ENCODE measurements at regions not wholly inside any gene's neighbourhood (a gene's known extent, or its start where the extent isn't known, plus 50 kb on each side); places are given as distances from the start of the nearest gene placed in this dataset.

- DNase-seq (ENCODE audit: low read depth, low spot score), result no peak
These were observed 440.0 kb downstream of the KCTD12 start for GRCh38 chr13:76446191-76446590.

DNA sequence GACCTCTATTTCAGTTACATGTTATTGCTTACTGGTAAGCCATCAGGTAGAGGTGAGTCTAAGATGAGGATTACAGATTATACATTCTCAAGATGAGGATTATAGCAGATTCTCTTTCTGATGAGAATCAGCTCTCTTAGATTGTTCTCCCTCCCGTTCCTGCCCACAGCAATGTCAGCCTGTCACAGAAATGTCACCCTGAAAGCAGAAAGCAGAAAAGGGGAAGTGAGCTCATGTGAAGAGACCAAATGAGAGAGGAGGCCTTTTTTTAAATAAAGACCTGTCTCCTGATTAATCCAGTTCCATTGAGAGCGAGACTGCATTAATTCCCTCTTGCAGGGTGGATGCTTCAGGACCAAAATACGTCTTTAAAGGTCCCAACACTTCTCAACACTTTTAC lies 445.6 kb downstream of the KCTD12 start:
- DNase-seq (ENCODE audit: low read depth, low spot score), result no peak

GRCh38 chr13:76439546-76439945 lies 446.7 kb downstream of the KCTD12 start:
- DNase-seq (ENCODE audit: low read depth, low spot score), result no peak

DNA sequence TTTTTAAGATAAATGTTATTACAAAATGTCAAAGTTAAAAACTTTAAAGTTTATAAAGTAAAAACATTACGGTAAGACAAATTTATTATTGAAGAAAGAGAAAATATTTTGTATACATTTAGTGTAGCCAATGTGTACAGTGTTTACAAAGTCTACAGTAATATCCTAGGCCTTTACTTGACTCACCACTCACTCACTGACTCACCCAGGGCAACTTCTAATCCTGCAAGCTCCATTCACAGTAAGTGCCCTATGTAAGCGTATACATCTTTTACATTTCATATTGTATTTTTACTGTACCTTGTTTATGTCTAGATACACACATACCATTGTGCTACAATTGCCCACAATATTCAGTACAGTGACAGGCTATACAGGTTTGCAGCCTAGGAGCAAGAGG lies 448.2 kb downstream of the KCTD12 start:
- DNase-seq (ENCODE audit: low read depth, low spot score), result no peak

GRCh38 chr13:76425935-76426334 lies 460.3 kb downstream of the KCTD12 start:
- no peak for DNase-seq (ENCODE audit: low read depth, low spot score)

- DNase-seq (ENCODE audit: low read depth, low spot score), result no peak
These were observed 465.2 kb downstream of the KCTD12 start for GRCh38 chr13:76421011-76421410.

GRCh38 chr13:76418404-76418803 lies 467.8 kb downstream of the KCTD12 start:
- no peak for DNase-seq (ENCODE audit: low read depth, low spot score)

GRCh38 chr13:76414320-76414719 lies 471.9 kb downstream of the KCTD12 start:
- no peak for DNase-seq (ENCODE audit: low read depth, low spot score)

DNA sequence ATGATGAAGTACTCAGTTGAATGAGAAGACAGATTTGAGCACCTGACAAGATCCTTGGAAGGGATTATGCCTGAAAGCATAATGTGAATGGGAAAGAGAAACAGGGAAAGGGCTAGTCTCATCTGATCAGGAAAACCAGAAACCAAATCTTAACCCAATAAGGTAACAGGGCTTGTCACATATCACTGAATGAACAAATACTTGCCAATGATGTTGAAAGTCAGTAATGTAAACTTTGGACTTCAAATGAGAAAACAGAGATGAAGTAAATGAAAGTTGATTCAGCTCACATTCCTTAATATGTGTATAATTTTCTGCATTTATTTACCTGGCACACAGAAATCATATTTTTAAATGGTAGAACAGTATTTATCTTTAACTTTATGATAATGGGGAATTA lies 480.0 kb downstream of the KCTD12 start:
- DNase-seq (ENCODE audit: low read depth, low spot score), result no peak

DNA sequence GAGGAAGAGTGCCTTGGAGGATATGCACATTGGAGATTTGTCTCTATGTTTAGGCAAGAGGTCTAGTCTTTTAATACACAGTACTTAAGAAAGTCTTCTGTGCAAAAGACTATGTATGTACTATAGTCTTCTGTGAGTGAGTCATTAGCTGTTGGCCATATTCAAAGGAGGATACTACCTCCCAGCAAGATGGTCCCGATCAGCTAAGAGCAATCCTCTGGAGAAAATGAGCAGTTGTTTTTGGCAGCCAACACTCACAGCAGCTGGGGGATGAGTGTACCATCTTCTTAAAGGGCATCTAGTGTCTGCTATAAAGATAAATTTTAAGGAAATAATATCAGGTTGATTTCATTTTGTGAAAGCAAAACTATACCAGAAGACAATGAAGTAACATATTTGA lies 487.8 kb downstream of the KCTD12 start:
- peak; percentile 68 for DNase-seq (ENCODE audit: low read depth, low spot score)

DNA sequence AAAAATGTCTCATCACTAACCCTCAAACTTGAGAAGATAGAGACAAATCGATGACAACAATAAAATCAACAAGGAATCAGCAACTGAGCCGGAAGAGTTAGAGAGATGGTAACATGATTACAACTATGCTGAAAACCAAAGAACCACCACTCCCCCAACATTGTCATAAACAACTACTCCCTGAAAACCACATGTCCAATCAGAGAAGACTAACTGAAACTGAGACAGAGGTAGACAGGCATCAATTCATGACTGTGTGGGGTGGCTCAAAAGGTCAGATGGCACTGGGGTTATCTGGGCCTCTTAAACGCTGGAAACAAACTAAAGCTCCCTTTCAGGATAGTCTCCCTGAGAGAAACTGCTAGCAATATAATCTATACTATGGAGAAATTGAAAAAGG lies 488.8 kb downstream of the KCTD12 start:
- DNase-seq (ENCODE audit: low read depth, low spot score), result no peak

DNA sequence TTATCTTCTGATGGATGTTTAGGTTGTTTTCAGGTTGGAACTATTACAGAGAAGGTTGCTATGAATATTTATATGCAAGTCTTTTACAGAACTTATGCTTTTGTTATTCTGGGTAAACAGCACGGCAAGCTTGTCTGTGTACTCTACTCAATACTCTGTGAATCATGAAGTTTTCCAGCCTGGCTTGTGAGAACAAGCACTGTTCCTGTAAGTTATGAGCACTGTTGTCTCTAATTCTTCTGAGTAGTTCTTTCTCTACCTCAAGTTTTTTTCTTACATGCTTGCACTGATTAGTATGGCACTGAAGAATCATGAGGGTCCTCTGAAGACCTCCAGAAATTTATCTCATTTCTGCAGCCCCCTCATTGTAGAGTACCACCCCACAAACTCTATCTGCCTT lies 496.9 kb downstream of the KCTD12 start:
- no peak for DNase-seq (ENCODE audit: low read depth, low spot score)

- no peak for DNase-seq (ENCODE audit: low read depth, low spot score)
These were observed 498.6 kb downstream of the KCTD12 start for GRCh38 chr13:76387566-76387965.

DNA sequence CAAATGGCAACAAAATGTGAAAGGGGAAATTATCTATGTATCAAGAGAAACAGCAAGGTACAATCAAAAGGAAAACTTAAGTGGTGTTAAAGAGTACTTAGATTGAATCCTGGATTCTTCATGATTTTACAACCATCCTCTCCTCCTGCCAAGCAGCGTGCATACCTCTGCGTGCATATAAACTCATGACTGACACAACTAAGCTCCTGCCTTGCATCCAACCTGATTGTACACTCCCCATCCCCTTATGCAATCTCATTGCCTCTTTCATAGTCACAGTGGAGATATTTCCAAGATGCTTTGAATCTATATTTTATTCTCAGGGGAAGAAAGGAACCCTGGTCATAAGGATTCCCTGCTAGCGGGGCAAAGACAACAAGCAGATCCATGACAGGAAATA lies 499.9 kb downstream of the KCTD12 start:
- no peak for DNase-seq (ENCODE audit: low read depth, low spot score)

DNA sequence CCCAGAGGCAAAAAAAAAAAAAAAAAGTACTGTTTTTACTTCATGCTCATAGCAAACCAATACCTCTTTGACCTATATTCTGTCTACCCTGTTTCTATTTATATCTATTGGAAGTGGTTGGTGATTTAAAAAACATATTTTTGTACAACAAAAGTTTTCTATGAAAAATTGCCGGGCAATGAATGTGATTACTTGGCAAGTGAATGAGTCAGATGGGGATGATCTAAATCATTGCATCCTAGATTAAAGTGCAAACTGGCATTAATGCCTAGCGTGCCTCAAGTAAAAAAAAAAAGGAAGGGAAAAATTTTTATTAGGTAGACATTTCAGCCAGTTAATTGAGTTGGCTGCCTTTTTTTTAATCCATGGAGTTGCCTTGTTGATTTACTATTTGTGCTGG lies 500.6 kb downstream of the KCTD12 start:
- DNase-seq (ENCODE audit: low read depth, low spot score), result no peak

GRCh38 chr13:76383676-76384461 lies 502.3 kb downstream of the KCTD12 start:
- DNase-seq (ENCODE audit: low read depth, low spot score), result peak; percentile 84

GRCh38 chr13:76380446-76381065 lies 505.6 kb downstream of the KCTD12 start:
- no peak for DNase-seq (ENCODE audit: low read depth, low spot score)

GRCh38 chr13:76379341-76380105 lies 506.7 kb downstream of the KCTD12 start:
- no peak for DNase-seq (ENCODE audit: low read depth, low spot score)

GRCh38 chr13:76378767-76379166 lies 507.4 kb downstream of the KCTD12 start:
- DNase-seq (ENCODE audit: low read depth, low spot score), result no peak

DNA sequence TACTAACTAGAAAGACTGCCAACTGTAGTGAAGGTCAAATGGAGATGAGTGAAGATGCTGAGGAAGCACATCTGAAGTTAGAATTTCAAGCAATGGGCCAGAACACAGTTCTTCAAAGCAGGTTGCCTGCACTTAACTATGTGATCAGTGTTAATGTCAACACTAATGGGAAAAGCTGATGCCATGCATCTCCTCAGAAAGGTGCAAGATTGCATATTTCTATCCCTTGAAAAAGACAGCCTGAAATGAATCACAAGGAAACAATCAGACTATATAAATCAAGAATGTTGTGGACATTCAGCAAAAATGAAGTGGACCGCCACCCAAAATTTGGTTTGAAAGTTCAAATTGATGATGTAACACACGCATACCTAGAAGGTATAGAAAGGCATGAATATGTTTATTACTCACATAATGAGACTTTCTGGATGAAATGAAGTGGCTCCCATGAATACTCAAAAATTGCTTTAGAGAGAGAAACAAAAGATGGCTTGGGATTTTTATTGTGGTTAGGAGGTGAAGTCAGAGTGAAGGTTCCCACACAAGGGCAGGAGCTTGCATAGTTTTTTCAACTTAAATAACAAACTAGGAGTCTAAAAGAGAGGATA lies 522.4 kb downstream of the KCTD12 start:
- no peak for DNase-seq (ENCODE audit: low read depth, low spot score)

DNA sequence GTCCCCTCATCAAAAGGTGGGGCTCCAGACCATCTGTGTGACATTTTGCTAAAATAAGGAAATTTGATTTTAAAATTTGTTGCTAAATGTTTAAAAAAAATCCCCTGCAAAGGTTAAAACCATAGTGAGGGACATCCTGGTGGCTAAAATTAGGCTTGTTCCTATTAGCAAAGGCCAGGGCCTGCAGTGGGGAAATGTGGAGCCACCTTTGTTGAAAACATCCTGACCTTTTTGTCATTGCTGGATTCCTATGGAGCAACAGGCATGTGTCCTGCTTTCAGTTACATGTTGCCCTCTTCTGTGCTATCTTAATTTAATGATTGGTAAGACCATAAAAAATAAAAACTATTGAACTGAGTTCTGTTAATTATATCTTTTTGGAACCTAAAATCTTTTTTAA lies 524.3 kb downstream of the KCTD12 start:
- DNase-seq (ENCODE audit: low read depth, low spot score), result no peak

DNA sequence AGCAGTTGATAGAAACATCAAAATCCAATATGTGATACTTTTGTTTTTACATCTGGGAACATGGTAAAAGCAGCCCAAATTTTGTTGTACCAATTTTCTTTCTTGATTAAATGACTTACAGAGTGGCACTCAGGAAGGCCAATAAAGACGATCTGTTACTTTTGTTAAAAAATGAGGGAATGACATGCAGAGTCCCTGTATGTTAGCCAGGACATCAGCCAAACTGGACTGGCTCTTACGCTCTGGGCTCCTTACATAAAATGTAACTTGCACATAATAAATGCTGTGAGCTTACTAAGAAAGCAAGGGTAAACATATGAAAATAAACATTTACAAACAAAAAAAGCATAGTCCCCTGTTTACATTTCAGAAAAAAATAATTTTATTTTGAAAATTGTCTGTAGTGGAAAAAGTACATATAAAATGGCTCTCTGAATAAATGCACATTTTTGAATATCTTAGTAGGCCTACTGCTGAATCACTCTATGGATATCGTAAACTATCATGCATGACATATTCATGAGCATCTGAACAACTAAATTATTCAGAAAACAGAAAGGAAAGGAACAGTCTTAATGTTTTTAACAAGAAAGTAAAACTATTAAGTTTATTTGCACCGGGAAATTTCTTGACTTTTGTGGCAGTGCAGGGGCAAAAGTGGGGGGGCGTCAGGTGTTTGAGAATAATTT lies 534.5 kb downstream of the KCTD12 start:
- no peak for DNase-seq (ENCODE audit: low read depth, low spot score)

Measured in brain pericyte (primary cell).